T-cell (primary cell): ENCODE measurements at regions not wholly inside any gene's neighbourhood (a gene's known extent, or its start where the extent isn't known, plus 50 kb on each side); places are given as distances from the start of the nearest gene placed in this dataset.

Source experiments
- ATAC-seq, 4 experiments: fragments of 200-7000 bp in 3 of 4; fragments of 150-1000 bp in 1 of 4; cut with Tn5 transposase; replicated peaks in 1 of 4; 1 replicate in 3 of 4; 2 replicates in 1 of 4; pipeline ENCODE4 v1.10.0; 2021; ENCODE audit warnings: moderate library complexity in 3 of 4, mild to moderate bottlenecking in 2 of 4, moderate number of reproducible peaks in 1 of 4
- CTCF ChIA-PET, 2 donors: fragments of 300-600 bp; sonication (Branson Sonifier 250); formaldehyde crosslinking; loops; one replicate each; lab custom pipeline; 2022; ENCODE audit warnings: antibody characterized with exemption in 2 of 2; lab: Charles Lee
- POLR2A ChIA-PET, 2 donors: fragments of 300-600 bp; sonication (Branson Sonifier 250); formaldehyde crosslinking; loops; one replicate each; lab custom pipeline; 2022; ENCODE audit warnings: antibody characterized with exemption in 2 of 2; lab: Charles Lee
- DNase-seq, 35 experiments: peaks; one replicate each; pipeline versions ENCODE4 v3.0.0 to v3.0.0-alpha.2; 2013 to 2023
- H3K27ac ChIP-seq: one replicate; pipeline ENCODE4 v1.5.1; 2013; ENCODE audit warnings: low read length
- H3K27me3 ChIP-seq, 2 experiments: replicated peaks in 1 of 2; 1 replicate in 1 of 2; 2 replicates in 1 of 2; pipeline versions ENCODE4 v1.6.1 to v1.7.0; 2013; ENCODE audit warnings: low read length in 1 of 2, mixed read lengths in 1 of 2; ENCODE audit not compliant: control insufficient read depth in 2 of 2, insufficient read depth in 2 of 2; ENCODE audit errors: extremely low read depth in 1 of 2
- H3K36me3 ChIP-seq, 2 donors: 1 replicate in 1 of 2; 2 replicates in 1 of 2; pipeline versions ENCODE4 v1.6.1 to v1.7.0; 2013; ENCODE audit warnings: low read length in 1 of 2; ENCODE audit not compliant: control insufficient read depth in 2 of 2, insufficient read depth in 1 of 2; ENCODE audit errors: extremely low read depth in 1 of 2
- H3K4me1 ChIP-seq, 2 experiments: 1 replicate in 1 of 2; 2 replicates in 1 of 2; pipeline versions ENCODE4 v1.6.1 to v1.7.0; 2013; ENCODE audit warnings: low read length in 2 of 2, mixed read lengths in 1 of 2; ENCODE audit not compliant: insufficient read depth in 2 of 2, control insufficient read depth in 1 of 2; ENCODE audit errors: extremely low read depth in 1 of 2
- H3K4me3 ChIP-seq, 2 donors: 1 replicate in 1 of 2; 2 replicates in 1 of 2; pipeline versions ENCODE4 v1.5.1 to v1.7.0; 2013; ENCODE audit warnings: mild to moderate bottlenecking in 2 of 2, low read length in 1 of 2, moderate library complexity in 1 of 2; ENCODE audit not compliant: control insufficient read depth in 1 of 2; ENCODE audit errors: extremely low read depth in 1 of 2
- H3K9me3 ChIP-seq: 2 replicates; pipeline ENCODE4 v1.7.0; 2013
- H3K27ac Mint-ChIP-seq, 2 donors: one replicate each; pipeline ENCODE4 v1.8.0; 2020 to 2021; ENCODE audit warnings: mild to moderate bottlenecking in 2 of 2, mixed read lengths in 2 of 2
- H3K27me3 Mint-ChIP-seq, 2 donors: one replicate each; pipeline ENCODE4 v1.8.0; 2021 to 2022; ENCODE audit warnings: mixed read lengths in 2 of 2
- H3K36me3 Mint-ChIP-seq: one replicate; pipeline ENCODE4 v1.8.0; 2021; ENCODE audit warnings: mixed read lengths
- H3K4me1 Mint-ChIP-seq, 3 donors: one replicate each; pipeline ENCODE4 v1.8.0; 2020 to 2022; ENCODE audit warnings: mixed read lengths in 3 of 3, mild to moderate bottlenecking in 1 of 3
- H3K4me3 Mint-ChIP-seq, 3 donors: one replicate each; pipeline ENCODE4 v1.8.0; 2020 to 2022; ENCODE audit warnings: mild to moderate bottlenecking in 3 of 3, mixed read lengths in 3 of 3, moderate library complexity in 3 of 3
- H3K9me3 Mint-ChIP-seq, 3 donors: one replicate each; pipeline ENCODE4 v1.8.0; 2020 to 2022; ENCODE audit warnings: mixed read lengths in 3 of 3
- WGBS: methylation state at CpG from one replicate; pipeline ENCODE4 v1.1.5; 2013; ENCODE audit warnings: missing lambda C conversion rate; ENCODE audit not compliant: insufficient coverage; 5-methylcytosine and 5-hydroxymethylcytosine counted together

- ChIA-PET CTCF (interaction anchor here in 1 of 2 donors (1.3 kb wide), 1 partner anchor 10 kb away, joined by 3 read pairs; no protein-coding TSS in a partner anchor), POLR2A (no interaction called here)
- ATAC-seq: no peak
- no peaks in the 10 kb centered on the region for H3K36me3 Mint-ChIP-seq
- H3K4me1 Mint-ChIP-seq: peaks cover 0 to 10% (median 7%) of the 10 kb centered on the region in 3 donors
- Histone ChIP-seq H3K27me3 (no peaks in the 10 kb centered on the region), H3K9me3 (no peaks in the 10 kb centered on the region), H3K4me3 (no peak overlapping the region), H3K4me1 (peaks cover 0 to 3% of the 10 kb centered on the region in 2 experiments), H3K27ac (no peak overlapping the region), H3K36me3 (no peaks in the 10 kb centered on the region)
- 52% methylated on average over 4 of the region's 10 CpGs for WGBS
- H3K27ac Mint-ChIP-seq: no peak overlapping the region
- no peaks in the 10 kb centered on the region for H3K9me3 Mint-ChIP-seq
- DNase-seq: no peak
- no peak overlapping the region for H3K4me3 Mint-ChIP-seq
- H3K27me3 Mint-ChIP-seq: no peaks in the 10 kb centered on the region
These were observed 171.1 kb upstream of the CXCL13 start for GRCh38 chr4:77434299-77435092.

- POLR2A ChIA-PET: no interaction called here
- Mint-ChIP-seq H3K4me1 (peaks cover 0 to 10% (median 7%) of the 10 kb centered on the region in 3 donors), H3K27me3 (peaks cover 0 to under 1% of the 10 kb centered on the region in 2 donors), H3K9me3 (no peaks in the 10 kb centered on the region), H3K36me3 (no peaks in the 10 kb centered on the region), H3K4me3 (no peak overlapping the region), H3K27ac (no peak overlapping the region)
- no peak for ATAC-seq
- WGBS: 75% methylated on average over 3 of the region's 4 CpGs
- no peaks in the 10 kb centered on the region for H3K9me3 ChIP-seq
- H3K27ac ChIP-seq: no peak overlapping the region
- no peak for DNase-seq
- no peak overlapping the region for H3K4me3 ChIP-seq
- H3K36me3 ChIP-seq: no peaks in the 10 kb centered on the region
- CTCF ChIA-PET: no interaction called here
- peaks cover 0 to 3% of the 10 kb centered on the region in 2 experiments for H3K27me3 ChIP-seq
- H3K4me1 ChIP-seq: peaks cover 0 to 3% of the 10 kb centered on the region in 2 experiments
These were observed 168.5 kb upstream of the CXCL13 start for GRCh38 chr4:77437079-77437478.

- no peak for DNase-seq
- no peak for ATAC-seq
- ChIA-PET CTCF (no interaction called here), POLR2A (no interaction called here)
- Histone ChIP-seq H3K9me3 (no peaks in the 10 kb centered on the region), H3K36me3 (no peaks in the 10 kb centered on the region), H3K4me3 (no peak overlapping the region), H3K27ac (no peak overlapping the region), H3K4me1 (no peaks in the 10 kb centered on the region), H3K27me3 (peaks cover 0 to 3% of the 10 kb centered on the region in 2 experiments)
- Mint-ChIP-seq H3K9me3 (no peaks in the 10 kb centered on the region), H3K4me3 (no peak overlapping the region), H3K27ac (no peak overlapping the region), H3K36me3 (no peaks in the 10 kb centered on the region), H3K4me1 (peaks cover 0 to under 1% (median 0%) of the 10 kb centered on the region in 3 donors), H3K27me3 (peaks cover 0 to 4% of the 10 kb centered on the region in 2 donors)
- 90% methylated on average over 9 of the region's 9 CpGs for WGBS
These were observed 167.1 kb upstream of the CXCL13 start for GRCh38 chr4:77438549-77438948.

GRCh38 chr4:77443941-77444340 lies 161.7 kb upstream of the CXCL13 start:
- Mint-ChIP-seq H3K9me3 (no peaks in the 10 kb centered on the region), H3K27ac (no peak overlapping the region), H3K36me3 (no peaks in the 10 kb centered on the region), H3K4me3 (no peak overlapping the region), H3K27me3 (peaks cover 2 to 17% of the 10 kb centered on the region in 2 donors), H3K4me1 (no peaks in the 10 kb centered on the region)
- WGBS: no CpG with 5 or more reads among the region's 1 CpG
- no peaks in the 10 kb centered on the region for H3K36me3 ChIP-seq
- no peak overlapping the region for H3K27ac ChIP-seq
- no peak for DNase-seq
- no peaks in the 10 kb centered on the region for H3K9me3 ChIP-seq
- ATAC-seq: no peak
- H3K4me3 ChIP-seq: no peak overlapping the region
- CTCF ChIA-PET: interaction anchor here in 1 of 2 donors (1.0 kb wide), 1 partner anchor 9 kb away, joined by 3 read pairs; no protein-coding TSS in a partner anchor
- peaks cover 0 to 3% of the 10 kb centered on the region in 2 experiments for H3K27me3 ChIP-seq
- no peaks in the 10 kb centered on the region for H3K4me1 ChIP-seq
- POLR2A ChIA-PET: no interaction called here

DNA sequence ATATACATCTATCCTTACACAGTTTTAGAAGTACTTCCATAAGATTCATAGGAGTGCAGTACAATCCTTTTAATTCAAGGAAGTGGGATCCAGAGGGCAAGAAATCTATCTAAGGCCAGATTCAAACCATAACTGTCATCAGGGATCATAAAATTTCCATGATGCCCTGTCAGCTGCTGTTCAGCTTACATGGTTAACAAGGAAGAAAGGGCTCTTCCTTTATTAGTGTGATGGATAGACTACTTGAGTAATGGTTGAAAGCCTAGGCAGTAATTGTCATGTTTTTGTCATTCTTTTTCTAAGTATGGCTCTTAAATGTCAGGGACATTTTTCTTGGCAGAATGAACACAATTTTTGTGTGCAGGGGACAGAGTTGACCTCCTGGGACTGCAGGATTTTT lies 159.8 kb upstream of the CXCL13 start:
- POLR2A ChIA-PET: no interaction called here
- CTCF ChIA-PET: no interaction called here
- H3K27me3 ChIP-seq: peaks cover 0 to 3% of the 10 kb centered on the region in 2 experiments
- DNase-seq (no peak), ATAC-seq (no peak)
- H3K4me1 ChIP-seq: no peaks in the 10 kb centered on the region
- Mint-ChIP-seq H3K4me3 (no peak overlapping the region), H3K27me3 (peaks cover 2 to 18% of the 10 kb centered on the region in 2 donors), H3K9me3 (no peaks in the 10 kb centered on the region), H3K4me1 (no peaks in the 10 kb centered on the region), H3K36me3 (no peaks in the 10 kb centered on the region), H3K27ac (no peak overlapping the region)
- H3K9me3 ChIP-seq: no peaks in the 10 kb centered on the region
- H3K4me3 ChIP-seq: no peak overlapping the region
- no peaks in the 10 kb centered on the region for H3K36me3 ChIP-seq
- H3K27ac ChIP-seq: no peak overlapping the region

DNA sequence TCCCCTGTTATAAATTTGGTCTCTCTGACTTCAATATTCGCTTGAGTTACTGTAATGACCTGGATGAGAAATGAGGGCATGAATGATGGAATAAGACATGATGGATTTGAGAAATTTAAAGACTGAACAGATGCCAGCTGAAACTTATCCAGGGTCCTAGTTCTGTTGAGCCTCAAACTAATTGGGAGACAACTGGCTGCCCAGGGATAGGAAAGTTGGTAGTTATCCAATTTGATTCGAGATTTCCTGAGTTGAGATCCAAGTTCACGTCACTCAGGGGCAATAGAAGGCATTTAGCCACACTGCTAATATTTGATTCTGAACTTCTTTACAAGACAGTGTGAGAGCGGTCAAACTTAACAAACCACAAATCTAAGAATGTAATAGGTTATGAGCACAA lies 159.0 kb upstream of the CXCL13 start:
- Histone ChIP-seq H3K27ac (no peak overlapping the region), H3K4me1 (no peaks in the 10 kb centered on the region), H3K27me3 (no peaks in the 10 kb centered on the region), H3K36me3 (no peaks in the 10 kb centered on the region), H3K4me3 (no peak overlapping the region), H3K9me3 (no peaks in the 10 kb centered on the region)
- 100% methylated on average over 1 of the region's 4 CpGs for WGBS
- H3K4me3 Mint-ChIP-seq: no peak overlapping the region
- ChIA-PET POLR2A (no interaction called here), CTCF (no interaction called here)
- DNase-seq (no peak), ATAC-seq (no peak)
- H3K27ac Mint-ChIP-seq: no peak overlapping the region
- peaks cover 2 to 20% of the 10 kb centered on the region in 2 donors for H3K27me3 Mint-ChIP-seq
- H3K9me3 Mint-ChIP-seq: no peaks in the 10 kb centered on the region
- H3K36me3 Mint-ChIP-seq: no peaks in the 10 kb centered on the region
- H3K4me1 Mint-ChIP-seq: no peaks in the 10 kb centered on the region
